H7 (cell line): ENCODE measurements at regions not wholly inside any gene's neighbourhood (a gene's known extent, or its start where the extent isn't known, plus 50 kb on each side); places are given as distances from the start of the nearest gene placed in this dataset.
A peak's percentile ranks its signal among the peaks of the same experiment; 100 is the strongest.
"Not testable (repeated sequence)": the region's sequence is repeated elsewhere in the genome, so short reads cannot be mapped to it uniquely, and the experiment has no call there.

Experiments used
- DNase-seq: peaks from one replicate; pipeline ENCODE4 v3.0.0; 2012
- H3K27me3 ChIP-seq: 2 replicates; pipeline ENCODE4 v1.6.0; 2011; ENCODE audit warnings: mild to moderate bottlenecking, low read length; ENCODE audit not compliant: control insufficient read depth, insufficient read depth
- H3K36me3 ChIP-seq: replicated peaks from 2 replicates; pipeline ENCODE4 v1.5.1; 2011; ENCODE audit warnings: low read length; ENCODE audit not compliant: control insufficient read depth, insufficient read depth
- H3K4me3 ChIP-seq: 2 replicates; pipeline ENCODE4 v1.5.1; 2011; ENCODE audit warnings: low read depth, mild to moderate bottlenecking, control low read depth, low read length, moderate library complexity; ENCODE audit not compliant: insufficient read depth

DNA sequence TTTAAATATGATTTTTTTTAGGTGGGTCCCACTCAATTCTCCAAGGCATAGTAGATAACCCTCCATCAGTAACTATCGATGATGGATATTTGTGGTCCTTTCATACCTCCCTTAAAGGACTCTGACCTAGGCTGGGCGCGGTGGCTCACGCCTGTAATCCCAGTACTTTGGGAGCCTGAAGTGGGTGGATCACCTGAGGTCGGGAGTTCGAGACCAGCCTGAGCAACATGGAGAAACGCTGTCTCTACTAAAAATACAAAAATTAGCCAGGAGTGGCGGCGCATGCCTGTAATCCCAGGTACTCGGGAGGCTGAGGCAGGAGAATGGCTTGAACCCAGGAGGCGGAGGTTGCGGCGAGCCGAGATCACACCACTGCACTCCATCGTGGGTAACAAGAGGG lies 54.8 kb upstream of the MRTFB start:
- DNase-seq, H3K4me3 ChIP-seq, H3K36me3 ChIP-seq, H3K27me3 ChIP-seq: not testable (repeated sequence)

- DNase-seq = no peak
- H3K27me3 ChIP-seq = no peaks in the 10 kb centered on the region
- H3K4me3 ChIP-seq = no peak overlapping the region
- no peaks in the 10 kb centered on the region for H3K36me3 ChIP-seq
Measured at GRCh38 chr16:14017886-14018285, 53.2 kb upstream of the MRTFB start.

DNA sequence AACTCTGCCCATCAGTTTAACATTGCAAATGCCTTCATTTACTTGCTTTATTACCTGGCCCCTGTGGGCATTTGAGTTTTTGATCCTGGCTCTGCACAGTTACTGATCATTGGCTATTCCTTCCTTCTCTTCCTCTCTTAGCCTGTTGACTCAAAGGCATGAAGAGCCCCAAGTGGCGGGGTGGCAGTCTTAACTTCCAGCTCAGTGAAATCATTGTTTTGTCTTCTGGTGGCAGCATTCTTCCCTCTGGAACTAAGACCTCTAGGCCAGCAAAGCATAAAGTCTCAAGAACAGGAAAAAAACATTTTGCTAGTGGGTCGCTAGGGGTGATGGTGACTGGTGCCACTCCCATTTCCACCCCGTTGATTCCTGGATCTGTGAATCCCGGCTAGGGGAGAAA lies 52.3 kb upstream of the MRTFB start:
- Histone ChIP-seq H3K27me3 (no peaks in the 10 kb centered on the region), H3K36me3 (no peaks in the 10 kb centered on the region), H3K4me3 (no peak overlapping the region)
- DNase-seq = peak; percentile 31

DNA sequence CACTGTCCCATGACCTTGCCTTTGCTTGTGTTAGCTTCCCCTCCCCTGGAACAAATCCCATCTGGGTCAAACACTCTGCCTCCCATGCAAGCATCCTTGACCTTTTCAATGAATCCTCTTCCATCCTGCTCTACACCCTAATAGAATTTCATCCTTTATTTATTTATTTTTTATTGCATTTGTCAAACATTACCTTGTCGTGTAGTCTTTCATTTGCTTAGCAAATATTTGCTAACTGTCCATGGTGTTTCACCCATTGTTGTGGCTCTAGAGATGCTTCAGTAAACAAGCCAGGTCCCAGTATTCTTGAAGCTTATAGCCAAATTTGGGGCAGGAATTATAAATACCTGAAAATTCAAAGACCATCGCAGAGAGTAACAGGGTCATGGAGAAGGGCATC lies 51.0 kb upstream of the MRTFB start:
- no peaks in the 10 kb centered on the region for H3K27me3 ChIP-seq

More for the DNA sequence above, 51.0 kb upstream of the MRTFB start:
- Histone ChIP-seq H3K36me3 (no peaks in the 10 kb centered on the region), H3K4me3 (no peak overlapping the region)
- no peak for DNase-seq
